ENCODE measurements at regions not wholly inside any gene's neighbourhood (a gene's known extent, or its start where the extent isn't known, plus 50 kb on each side); places are given as distances from the start of the nearest gene placed in this dataset.

DNA sequence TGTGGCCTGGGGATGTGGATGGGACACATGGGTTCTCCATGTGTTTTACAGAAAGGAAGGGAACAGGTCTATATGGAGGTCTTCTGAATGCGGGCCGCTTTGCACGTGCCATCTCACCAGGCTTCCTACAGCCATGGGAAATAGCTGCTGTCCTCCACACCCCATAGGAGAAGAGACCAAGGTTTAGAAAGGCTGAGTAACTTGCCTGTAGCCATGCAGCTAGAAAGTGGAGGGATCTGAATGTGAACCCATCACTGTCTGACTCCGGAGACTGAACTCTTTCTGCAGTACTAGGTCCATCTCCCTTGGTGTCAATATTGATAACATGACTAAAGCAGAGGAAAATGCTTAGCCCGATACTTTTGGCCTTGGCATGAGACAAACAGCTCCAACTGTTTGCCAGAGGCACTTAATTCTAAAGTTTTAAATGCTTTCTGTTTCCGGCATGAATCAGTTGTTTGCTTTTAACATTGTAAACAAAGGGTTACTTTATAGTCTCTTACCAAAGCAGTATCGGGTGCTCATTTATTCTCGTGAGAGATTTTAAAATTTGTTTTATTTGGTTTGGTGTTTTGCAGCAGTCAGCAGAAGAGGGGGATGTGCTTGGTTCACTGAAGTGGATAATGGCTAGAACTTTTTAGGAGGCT is 64.8 kb upstream of the LOXL4 start:
- DNase-seq = no peak

DNA sequence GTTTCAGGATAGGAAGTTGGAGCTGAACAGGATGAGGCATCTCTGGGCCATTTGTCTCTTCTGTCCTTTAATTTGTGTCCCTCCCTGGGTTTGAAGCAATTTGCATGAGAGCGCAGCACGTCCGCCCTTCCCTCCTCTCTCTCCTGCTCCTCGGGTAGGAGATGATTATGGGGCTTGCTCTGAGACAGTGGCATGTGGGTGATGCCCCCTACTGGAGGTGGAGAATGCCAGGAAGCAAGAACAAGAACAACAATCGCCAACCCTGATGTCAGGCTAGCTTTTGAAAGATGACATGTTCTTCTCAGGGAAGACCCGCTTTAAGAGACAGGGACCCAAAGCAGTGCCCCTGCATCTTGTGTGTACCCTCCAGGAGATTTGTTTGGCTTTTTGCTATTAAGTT is 63.9 kb upstream of the LOXL4 start:
- DNase-seq = no peak

GRCh38 chr10:98330987-98331386 is 63.0 kb upstream of the LOXL4 start:
- DNase-seq = no peak

DNA sequence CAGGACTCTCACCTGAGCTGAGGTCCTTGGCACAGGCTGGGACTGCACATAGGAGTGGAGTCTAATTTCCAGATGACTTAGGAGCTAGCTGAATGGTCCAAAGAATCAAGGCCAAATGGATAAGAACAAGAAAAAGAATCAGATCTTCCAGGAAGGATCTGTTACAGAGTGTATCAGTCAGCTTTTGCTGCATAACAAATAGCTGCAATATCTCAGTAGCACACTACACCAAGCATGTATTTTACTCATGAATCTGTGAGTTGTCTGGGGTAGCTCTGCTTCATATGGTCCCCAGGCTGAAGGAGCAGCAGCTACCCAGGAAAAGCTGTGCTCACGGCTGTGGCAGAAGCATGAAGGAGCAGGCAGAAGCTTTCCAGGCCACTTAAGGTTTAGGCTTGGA is 60.6 kb upstream of the LOXL4 start:
- DNase-seq = no peak

- no peak for DNase-seq
Observed at GRCh38 chr10:98328163-98328562, 60.2 kb upstream of the LOXL4 start.

DNA sequence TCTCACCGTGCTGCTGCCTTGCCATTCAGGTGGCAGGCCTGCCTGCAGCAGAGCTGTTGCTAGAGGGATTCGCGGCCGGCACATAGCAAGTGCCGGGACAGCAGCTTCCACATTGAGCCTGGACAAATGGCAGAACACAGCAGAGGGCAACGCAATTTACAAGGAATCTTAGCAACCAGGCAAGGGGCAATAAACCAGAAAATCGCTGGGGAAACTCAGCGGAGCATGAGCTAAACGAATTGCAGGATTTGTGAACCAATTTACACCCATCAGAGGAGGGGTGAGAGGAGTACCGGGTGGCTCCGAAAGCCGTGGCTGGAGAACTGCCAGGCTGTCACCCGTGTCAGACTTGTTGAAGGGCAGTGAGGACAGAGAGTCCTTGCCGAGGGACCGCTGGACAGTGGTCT is 58.6 kb upstream of the LOXL4 start:
- DNase-seq = no peak

- peak; percentile 68 for DNase-seq
Observed at GRCh38 chr10:98323221-98324164, 55.5 kb upstream of the LOXL4 start.

DNA sequence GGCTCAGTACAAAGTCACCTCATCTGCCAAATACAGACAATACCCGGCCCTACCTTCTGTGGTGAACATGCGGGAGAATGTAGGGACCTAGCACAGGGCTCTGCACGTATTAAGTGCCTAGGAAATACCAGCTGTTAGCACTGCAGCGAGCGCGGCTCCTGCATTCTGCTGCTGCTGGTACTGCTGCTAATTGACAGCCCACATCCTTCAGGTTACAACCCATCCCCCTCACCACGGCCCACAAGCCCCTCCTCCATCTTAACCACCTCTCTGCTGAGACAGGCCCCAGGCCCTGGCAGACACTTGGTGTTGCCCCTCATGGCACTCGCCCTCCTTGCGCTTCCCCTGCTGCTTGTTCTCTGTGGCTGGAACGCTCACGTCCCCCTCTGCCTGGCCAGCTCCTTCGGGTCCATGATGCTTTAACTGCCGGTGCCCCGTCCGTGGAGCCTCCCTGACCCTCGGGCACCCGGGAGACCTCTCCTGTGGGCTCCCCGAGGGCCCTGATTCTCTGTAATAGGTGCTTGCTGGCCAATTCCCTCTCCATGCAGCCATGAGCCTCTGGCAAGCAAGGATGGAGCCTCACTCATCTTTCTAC is 53.3 kb upstream of the LOXL4 start:
- DNase-seq = no peak

- no peak for DNase-seq
Observed at GRCh38 chr10:98320486-98321185, 52.6 kb upstream of the LOXL4 start.

- no peak for DNase-seq
Observed at GRCh38 chr10:98318861-98319260, 50.9 kb upstream of the LOXL4 start.
